SK-N-SH (cell line): ENCODE measurements at regions not wholly inside any gene's neighbourhood (a gene's known extent, or its start where the extent isn't known, plus 50 kb on each side); places are given as distances from the start of the nearest gene placed in this dataset.

Experiments
- CTCF ChIA-PET: fragments of 300-600, 350-600 bp; formaldehyde crosslinking; extraction: SDS; loops from one replicate; lab custom pipeline; 2021; lab: Yijun Ruan, JAX
- POLR2A ChIA-PET: fragments of 350-600 bp; sonication (Branson Sonifier 250); formaldehyde crosslinking; extraction: SDS; loops from one replicate; lab custom pipeline; 2020; ENCODE audit warnings: antibody characterized with exemption, inconsistent platforms; lab: Yijun Ruan, JAX
- DNase-seq: peaks from one replicate; pipeline ENCODE4 v3.0.0; 2012
- H2AFZ ChIP-seq: fragments of 200-600 bp; sonication (generic); 2 replicates; pipeline ENCODE4 v1.8.1; 2016; ENCODE audit warnings: antibody characterized with exemption, mild to moderate bottlenecking, low read depth
- H3F3A ChIP-seq: fragments of 200-600 bp; sonication (generic); replicated peaks from 2 replicates; pipeline ENCODE3; 2016; ENCODE audit warnings: antibody characterized with exemption, mild to moderate bottlenecking; ENCODE audit not compliant: insufficient read depth
- H3K27ac ChIP-seq, 2 experiments: fragments of 200-500 bp in 1 of 2; fragments of 200-600 bp in 1 of 2; sonication (Bioruptor generic) in 1 of 2; sonication (generic), shearing (Covaris generic) in 1 of 2; 2 replicates each; pipeline versions ENCODE4 v1.5.1 to v1.6.1; 2014 to 2016; ENCODE audit warnings: low read depth in 2 of 2, inconsistent platforms in 1 of 2, low read length in 1 of 2, mild to moderate bottlenecking in 1 of 2, mixed read lengths in 1 of 2
- H3K27me3 ChIP-seq: fragments of 200-600 bp; sonication (generic), shearing (Covaris generic); 2 replicates; pipeline ENCODE4 v1.6.1; 2016; ENCODE audit warnings: mixed run types; ENCODE audit not compliant: insufficient read depth
- H3K36me3 ChIP-seq, 2 experiments: fragments of 200-500 bp in 1 of 2; fragments of 200-600 bp in 1 of 2; sonication (Bioruptor generic) in 1 of 2; sonication (generic) in 1 of 2; replicated peaks in 1 of 2; 2 replicates each; pipeline versions ENCODE3 to v1.5.1; 2014 to 2016; ENCODE audit warnings: low read length in 1 of 2, mild to moderate bottlenecking in 1 of 2; ENCODE audit not compliant: insufficient read depth in 2 of 2, control insufficient read depth in 1 of 2
- H3K4me1 ChIP-seq, 2 experiments: fragments of 200-500 bp in 1 of 2; fragments of 200-600 bp in 1 of 2; sonication (Bioruptor generic) in 1 of 2; sonication (generic), shearing (Covaris generic) in 1 of 2; 2 replicates each; pipeline versions ENCODE4 v1.5.1 to v1.6.1; 2014 to 2016; ENCODE audit warnings: low read depth in 1 of 2, low read length in 1 of 2, mixed run types in 1 of 2; ENCODE audit not compliant: insufficient read depth in 2 of 2, control insufficient read depth in 1 of 2
- H3K4me2 ChIP-seq: fragments of 200-600 bp; sonication (generic), shearing (Covaris generic); 2 replicates; pipeline ENCODE4 v1.6.1; 2017; ENCODE audit warnings: mixed run types
- H3K4me3 ChIP-seq, 2 experiments: fragments of 200-500 bp in 1 of 2; fragments of 200-600 bp in 1 of 2; sonication (Bioruptor generic) in 1 of 2; sonication (generic), shearing (Covaris generic) in 1 of 2; 2 replicates each; pipeline versions ENCODE4 v1.5.1 to v1.8.1; 2014 to 2016; ENCODE audit warnings: low read depth in 2 of 2, inconsistent platforms in 1 of 2, low read length in 1 of 2, mild to moderate bottlenecking in 1 of 2, mixed read lengths in 1 of 2, moderate library complexity in 1 of 2
- H3K79me2 ChIP-seq: fragments of 200-600 bp; sonication (generic); 2 replicates; pipeline ENCODE4 v1.8.1; 2017; ENCODE audit warnings: mild to moderate bottlenecking; ENCODE audit not compliant: insufficient read depth
- H3K9ac ChIP-seq: fragments of 200-600 bp; sonication (generic); 2 replicates; pipeline ENCODE4 v1.6.1; 2017; ENCODE audit warnings: mixed run types
- H3K9me2 ChIP-seq: fragments of 200-600 bp; sonication (generic); 2 replicates; pipeline ENCODE4 v1.6.1; 2017; ENCODE audit warnings: mixed run types
- H3K9me3 ChIP-seq: fragments of 200-600 bp; sonication (generic); 2 replicates; pipeline ENCODE4 v1.6.1; 2017; ENCODE audit warnings: mixed run types, mild to moderate bottlenecking, moderate library complexity
- H4K20me1 ChIP-seq: fragments of 200-600 bp; sonication (generic); 2 replicates; pipeline ENCODE4 v1.6.1; 2017; ENCODE audit warnings: mild to moderate bottlenecking, mixed run types; ENCODE audit not compliant: insufficient read depth
- CHD2 ChIP-seq: fragments of 150-350 bp; IDR thresholded peaks from 2 replicates; pipeline ENCODE4 v1.6.1; 2018; ENCODE audit warnings: low read length; ENCODE audit not compliant: partially characterized antibody
- ELF1 ChIP-seq: IDR thresholded peaks from 2 replicates; pipeline ENCODE4 v1.4.0; 2012
- EP300 ChIP-seq, 2 experiments: IDR thresholded peaks; 2 replicates each; pipeline versions ENCODE4 v1.4.0 to v1.6.1; 2012; ENCODE audit warnings: borderline replicate concordance in 1 of 2, low read depth in 1 of 2, low read length in 1 of 2
- EZH2phosphoT487 ChIP-seq: fragments of 200-600 bp; sonication (generic); IDR thresholded peaks from 2 replicates; pipeline ENCODE4 v1.6.1; 2017; ENCODE audit warnings: low read depth, mixed run types, mild to moderate bottlenecking, antibody characterized with exemption, moderate library complexity, borderline replicate concordance
- FOSL2 ChIP-seq: IDR thresholded peaks from 2 replicates; pipeline ENCODE4 v1.4.0; 2012; ENCODE audit warnings: low read depth, mild to moderate bottlenecking, moderate library complexity, borderline replicate concordance
- FOXJ3 ChIP-seq: sonication (generic); formaldehyde crosslinking; IDR thresholded peaks from 2 replicates; pipeline ENCODE4 v1.5.1; 2020; ENCODE audit warnings: mild to moderate bottlenecking, missing genetic modification reagents
- FOXM1 ChIP-seq: IDR thresholded peaks from 2 replicates; pipeline ENCODE4 v1.4.0; 2012; ENCODE audit warnings: low read depth, mild to moderate bottlenecking
- GABPA ChIP-seq: IDR thresholded peaks from 2 replicates; pipeline ENCODE4 v1.4.0; 2012; ENCODE audit warnings: low read depth, mild to moderate bottlenecking
- JUND ChIP-seq: IDR thresholded peaks from 2 replicates; pipeline ENCODE4 v1.4.0; 2012
- MAX ChIP-seq: IDR thresholded peaks from 2 replicates; pipeline ENCODE4 v1.4.0; 2012; ENCODE audit warnings: low read depth
- MXI1 ChIP-seq: IDR thresholded peaks from 2 replicates; pipeline ENCODE4 v1.6.1; 2012; ENCODE audit warnings: mild to moderate bottlenecking, low read depth, low read length, improper control_type of control experiment
- NFIC ChIP-seq: IDR thresholded peaks from 2 replicates; pipeline ENCODE4 v1.4.0; 2012; ENCODE audit warnings: borderline replicate concordance
- NRF1 ChIP-seq: IDR thresholded peaks from 2 replicates; pipeline ENCODE4 v1.6.1; 2012; ENCODE audit warnings: low read depth, mild to moderate bottlenecking, low read length
- RAD21 ChIP-seq: IDR thresholded peaks from 2 replicates; pipeline ENCODE4 v1.6.1; 2012; ENCODE audit warnings: mild to moderate bottlenecking, low read length
- RCOR1 ChIP-seq: fragments of 150-350 bp; IDR thresholded peaks from 2 replicates; pipeline ENCODE4 v1.6.1; 2017; ENCODE audit warnings: antibody characterized with exemption, low read length
- RFX5 ChIP-seq: IDR thresholded peaks from 2 replicates; pipeline ENCODE4 v1.6.1; 2012; ENCODE audit warnings: mild to moderate bottlenecking, improper control_type of control experiment, low read length
- TCF12 ChIP-seq: IDR thresholded peaks from 2 replicates; pipeline ENCODE4 v1.4.0; 2012
- USF2 ChIP-seq: fragments of 150-350 bp; IDR thresholded peaks from 2 replicates; pipeline ENCODE4 v1.6.1; 2017; ENCODE audit warnings: antibody characterized with exemption, low read length, low read depth, borderline replicate concordance
- YY1 ChIP-seq: IDR thresholded peaks from 2 replicates; pipeline ENCODE4 v1.4.0; 2012; ENCODE audit warnings: low read depth, mild to moderate bottlenecking
- WGBS: methylation state at CpG from one replicate; pipeline ENCODE4 v1.1.6; 2017; ENCODE audit warnings: low lambda C conversion rate; 5-methylcytosine and 5-hydroxymethylcytosine counted together
- TF ChIP-seq, protein P1 (sequence below): fragments of 200-600 bp; sonication (generic); IDR thresholded peaks from 2 replicates; pipeline ENCODE4 v1.6.1; 2017; ENCODE audit warnings: antibody characterized with exemption, mild to moderate bottlenecking, moderate library complexity
- TF ChIP-seq, protein P2 (sequence below): IDR thresholded peaks from 2 replicates; pipeline ENCODE4 v1.4.0; 2012; ENCODE audit warnings: low read depth, borderline replicate concordance

DNA sequence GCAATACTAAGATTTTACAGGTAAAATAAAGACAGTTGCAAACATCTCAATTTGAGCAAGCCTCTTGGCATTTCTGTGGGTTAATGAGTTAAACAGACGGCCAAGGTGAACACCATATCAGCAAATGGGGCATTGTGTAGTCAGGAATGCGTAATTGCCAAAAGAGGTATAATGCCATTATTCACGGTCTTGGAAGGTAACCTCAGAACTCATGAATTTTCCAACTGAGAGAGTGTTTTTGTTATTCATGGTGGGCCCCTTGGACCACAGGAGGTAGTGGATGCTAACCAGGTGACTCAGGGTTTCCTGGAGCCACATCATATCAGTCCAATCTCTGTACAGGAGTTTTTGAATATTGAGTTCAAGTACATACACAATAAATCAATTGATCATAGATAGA lies 368.0 kb upstream of the TECRL start:
- H3K4me1 ChIP-seq, result no peaks in the 10 kb centered on the region
- no peaks in the 10 kb centered on the region for H3K36me3 ChIP-seq
- no peaks in the 10 kb centered on the region for H3K79me2 ChIP-seq
- H3K27ac ChIP-seq, result no peak overlapping the region
- no peak overlapping the region for H2AFZ ChIP-seq
- no peak overlapping the region for H3K4me2 ChIP-seq
- H3K27me3 ChIP-seq, result no peaks in the 10 kb centered on the region
- no peaks in the 10 kb centered on the region for H3K9me2 ChIP-seq
- DNase-seq, result no peak
- no peaks in the 10 kb centered on the region for H3F3A ChIP-seq
- no peak overlapping the region for H3K9ac ChIP-seq
- no peak for TF ChIP-seq GABPA
- TF ChIP-seq CHD2, result no peak
- no peak for TF ChIP-seq TCF12
- 25% methylated on average over 3 of the region's 3 CpGs for WGBS
- CTCF ChIA-PET, result no interaction called here
- POLR2A ChIA-PET, result no interaction called here
- no peaks in the 10 kb centered on the region for H4K20me1 ChIP-seq
- no peaks in the 10 kb centered on the region for H3K9me3 ChIP-seq
- H3K4me3 ChIP-seq, result no peak overlapping the region

DNA sequence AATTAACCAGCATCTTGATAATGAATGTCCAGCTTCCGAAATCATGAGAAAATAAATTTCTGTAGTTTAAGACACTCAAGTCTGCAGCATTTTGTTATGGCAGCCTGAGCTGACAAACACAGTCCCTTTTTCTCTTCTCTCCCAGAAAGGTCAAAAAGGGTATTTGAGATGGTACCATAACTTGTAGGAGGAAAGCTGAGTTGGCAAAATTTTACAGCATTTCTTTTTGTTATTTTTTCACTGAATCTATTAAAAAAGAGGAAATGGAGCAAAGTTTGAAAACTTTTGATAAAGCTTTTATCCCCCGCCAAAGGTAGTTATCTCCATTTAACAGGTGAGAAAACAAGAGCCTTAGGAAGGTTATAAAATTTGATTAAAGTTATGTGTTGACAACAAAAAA lies 367.6 kb upstream of the TECRL start:
- H3K36me3 ChIP-seq, result no peaks in the 10 kb centered on the region
- no peak overlapping the region for H3K9ac ChIP-seq
- no peaks in the 10 kb centered on the region for H3K4me1 ChIP-seq
- H2AFZ ChIP-seq, result no peak overlapping the region
- CTCF ChIA-PET, result no interaction called here
- TF ChIP-seq NFIC, result no peak
- no peak for TF ChIP-seq JUND
- no peak for TF ChIP-seq RFX5
- TF ChIP-seq RAD21, result no peak
- TF ChIP-seq USF2, result no peak
- no peak for TF ChIP-seq MAX
- TF ChIP-seq YY1, result no peak
- no peak for TF ChIP-seq EP300 (IDR thresholded peaks at IDR 0.05; ENCODE audit: borderline replicate concordance in 1 of 2, low read depth in 1 of 2, low read length in 1 of 2)
- TF ChIP-seq, protein P1, sequence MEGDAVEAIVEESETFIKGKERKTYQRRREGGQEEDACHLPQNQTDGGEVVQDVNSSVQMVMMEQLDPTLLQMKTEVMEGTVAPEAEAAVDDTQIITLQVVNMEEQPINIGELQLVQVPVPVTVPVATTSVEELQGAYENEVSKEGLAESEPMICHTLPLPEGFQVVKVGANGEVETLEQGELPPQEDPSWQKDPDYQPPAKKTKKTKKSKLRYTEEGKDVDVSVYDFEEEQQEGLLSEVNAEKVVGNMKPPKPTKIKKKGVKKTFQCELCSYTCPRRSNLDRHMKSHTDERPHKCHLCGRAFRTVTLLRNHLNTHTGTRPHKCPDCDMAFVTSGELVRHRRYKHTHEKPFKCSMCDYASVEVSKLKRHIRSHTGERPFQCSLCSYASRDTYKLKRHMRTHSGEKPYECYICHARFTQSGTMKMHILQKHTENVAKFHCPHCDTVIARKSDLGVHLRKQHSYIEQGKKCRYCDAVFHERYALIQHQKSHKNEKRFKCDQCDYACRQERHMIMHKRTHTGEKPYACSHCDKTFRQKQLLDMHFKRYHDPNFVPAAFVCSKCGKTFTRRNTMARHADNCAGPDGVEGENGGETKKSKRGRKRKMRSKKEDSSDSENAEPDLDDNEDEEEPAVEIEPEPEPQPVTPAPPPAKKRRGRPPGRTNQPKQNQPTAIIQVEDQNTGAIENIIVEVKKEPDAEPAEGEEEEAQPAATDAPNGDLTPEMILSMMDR, result no peak
- TF ChIP-seq FOXM1, result no peak
- TF ChIP-seq EZH2phosphoT487, result no peak
- no peak for TF ChIP-seq ELF1
- TF ChIP-seq RCOR1, result no peak
- no peak for TF ChIP-seq FOXJ3 (CRISPR knock-in tag)
- no peak for TF ChIP-seq NRF1
- no peak for TF ChIP-seq MXI1
- TF ChIP-seq TCF12, result no peak
- TF ChIP-seq, protein P2, sequence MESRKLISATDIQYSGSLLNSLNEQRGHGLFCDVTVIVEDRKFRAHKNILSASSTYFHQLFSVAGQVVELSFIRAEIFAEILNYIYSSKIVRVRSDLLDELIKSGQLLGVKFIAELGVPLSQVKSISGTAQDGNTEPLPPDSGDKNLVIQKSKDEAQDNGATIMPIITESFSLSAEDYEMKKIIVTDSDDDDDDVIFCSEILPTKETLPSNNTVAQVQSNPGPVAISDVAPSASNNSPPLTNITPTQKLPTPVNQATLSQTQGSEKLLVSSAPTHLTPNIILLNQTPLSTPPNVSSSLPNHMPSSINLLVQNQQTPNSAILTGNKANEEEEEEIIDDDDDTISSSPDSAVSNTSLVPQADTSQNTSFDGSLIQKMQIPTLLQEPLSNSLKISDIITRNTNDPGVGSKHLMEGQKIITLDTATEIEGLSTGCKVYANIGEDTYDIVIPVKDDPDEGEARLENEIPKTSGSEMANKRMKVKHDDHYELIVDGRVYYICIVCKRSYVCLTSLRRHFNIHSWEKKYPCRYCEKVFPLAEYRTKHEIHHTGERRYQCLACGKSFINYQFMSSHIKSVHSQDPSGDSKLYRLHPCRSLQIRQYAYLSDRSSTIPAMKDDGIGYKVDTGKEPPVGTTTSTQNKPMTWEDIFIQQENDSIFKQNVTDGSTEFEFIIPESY, result no peak
- no peak for TF ChIP-seq FOSL2
- no peak for TF ChIP-seq GABPA
- no peaks in the 10 kb centered on the region for H4K20me1 ChIP-seq
- H3F3A ChIP-seq, result no peaks in the 10 kb centered on the region
- no peaks in the 10 kb centered on the region for H3K27me3 ChIP-seq
- no peak overlapping the region for H3K27ac ChIP-seq
- no peaks in the 10 kb centered on the region for H3K9me3 ChIP-seq
- POLR2A ChIA-PET, result no interaction called here
- H3K79me2 ChIP-seq, result no peaks in the 10 kb centered on the region
- no peak overlapping the region for H3K4me3 ChIP-seq
- no peak for DNase-seq
- 38% methylated on average over 2 of the region's 2 CpGs for WGBS
- H3K9me2 ChIP-seq, result no peaks in the 10 kb centered on the region
- no peak overlapping the region for H3K4me2 ChIP-seq
